ENCODE measurements at regions not wholly inside any gene's neighbourhood (a gene's known extent, or its start where the extent isn't known, plus 50 kb on each side); places are given as distances from the start of the nearest gene placed in this dataset.

GRCh38 chr17:34750004-34750403 lies 170.6 kb downstream of the TMEM132E start:
- TF ChIP-seq CTCF (conservative IDR thresholded peaks at IDR 0.05 in 1 of 2, IDR thresholded peaks at IDR 0.05 in 1 of 2; ENCODE audit: extremely low read depth in 1 of 2, insufficient read depth in 1 of 2, low read depth in 1 of 2, low read length in 2 of 2): no peak
- no peak for TF ChIP-seq EZH2 (IDR thresholded peaks at IDR 0.05; ENCODE audit: borderline replicate concordance, low read length)

All from mammary epithelial cell (primary cell).